Endodermal cell (in vitro differentiated cells): ENCODE measurements at regions not wholly inside any gene's neighbourhood (a gene's known extent, or its start where the extent isn't known, plus 50 kb on each side); places are given as distances from the start of the nearest gene placed in this dataset.

Experiments
- DNase-seq: peaks from one replicate; pipeline ENCODE4 v3.0.0-alpha.2; 2017
- H3K27ac ChIP-seq: 2 replicates; pipeline ENCODE4 v1.5.1; 2013; ENCODE audit warnings: mild to moderate bottlenecking, low read depth, low read length, moderate library complexity
- H3K27me3 ChIP-seq: 2 replicates; pipeline ENCODE4 v1.6.1; 2013; ENCODE audit warnings: mild to moderate bottlenecking, low read length, moderate library complexity; ENCODE audit not compliant: insufficient read depth, control insufficient read depth, poor library complexity, severe bottlenecking
- H3K36me3 ChIP-seq: 2 replicates; pipeline ENCODE4 v1.7.0; 2013; ENCODE audit warnings: mild to moderate bottlenecking, low read length, moderate library complexity; ENCODE audit not compliant: control insufficient read depth, insufficient read depth
- H3K4me1 ChIP-seq: one replicate; pipeline ENCODE4 v1.7.0; 2013; ENCODE audit warnings: low read length; ENCODE audit not compliant: control insufficient read depth, insufficient read depth
- H3K4me3 ChIP-seq: 2 replicates; pipeline ENCODE4 v1.5.1; 2013; ENCODE audit warnings: mild to moderate bottlenecking, low read length, moderate library complexity
- H3K9ac ChIP-seq: 2 replicates; pipeline ENCODE4 v1.6.1; 2013; ENCODE audit warnings: mild to moderate bottlenecking, low read length, moderate library complexity; ENCODE audit not compliant: poor library complexity, severe bottlenecking; ENCODE audit errors: extremely low read depth
- H3K9me3 ChIP-seq: 2 replicates; pipeline ENCODE4 v1.6.1; 2013; ENCODE audit warnings: mild to moderate bottlenecking, low read length, moderate library complexity; ENCODE audit not compliant: control insufficient read depth
- H3K27ac Mint-ChIP-seq: 2 replicates; pipeline ENCODE4 v1.8.0; 2020; ENCODE audit warnings: mixed read lengths
- H3K27me3 Mint-ChIP-seq: 2 replicates; pipeline ENCODE4 v1.8.0; 2021; ENCODE audit warnings: mild to moderate bottlenecking, mixed read lengths; ENCODE audit not compliant: insufficient read depth
- H3K36me3 Mint-ChIP-seq: 2 replicates; pipeline ENCODE4 v1.8.0; 2020; ENCODE audit warnings: low read depth, mixed read lengths
- H3K4me1 Mint-ChIP-seq: 2 replicates; pipeline ENCODE4 v1.8.0; 2020; ENCODE audit warnings: mixed read lengths
- H3K4me3 Mint-ChIP-seq: 2 replicates; pipeline ENCODE4 v1.8.0; 2020; ENCODE audit warnings: mild to moderate bottlenecking, moderate library complexity, mixed read lengths
- H3K9me3 Mint-ChIP-seq: 2 replicates; pipeline ENCODE4 v1.8.0; 2020; ENCODE audit warnings: mild to moderate bottlenecking, mixed read lengths
- WGBS, 2 experiments: methylation state at CpG; one replicate each; pipeline versions ENCODE4 v1.1.5 to v1.1.7; 2013; ENCODE audit warnings: missing lambda C conversion rate in 2 of 2, mixed read lengths in 1 of 2; ENCODE audit not compliant: insufficient coverage in 1 of 2, insufficient read length in 1 of 2; 5-methylcytosine and 5-hydroxymethylcytosine counted together
- TF ChIP-seq, protein P1 (sequence below): fragments of 200-600 bp; sonication (generic); conservative IDR thresholded peaks from 2 replicates; pipeline ENCODE4 v1.5.0; 2021; ENCODE audit warnings: antibody characterized with exemption, mild to moderate bottlenecking

DNA sequence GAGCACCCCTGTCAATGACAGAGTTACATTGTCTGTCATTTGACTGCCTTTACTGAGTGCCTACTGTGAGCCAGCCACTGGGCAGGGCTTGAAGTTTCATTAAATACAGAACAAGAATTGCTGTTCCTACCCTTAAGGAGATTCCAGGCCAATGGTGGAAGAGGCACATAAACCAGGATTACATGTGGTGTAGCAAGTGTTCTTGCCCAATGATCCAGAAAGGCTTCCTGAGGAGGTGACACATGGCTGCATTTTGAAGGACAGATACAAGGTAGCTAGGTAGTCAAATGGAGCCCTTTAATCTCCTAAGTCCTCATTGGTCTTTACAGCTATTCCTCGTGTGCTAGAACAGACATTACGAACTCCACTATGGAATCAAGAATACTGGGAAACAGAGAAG lies 312.7 kb downstream of the ETAA1 start:
- no peaks in the 10 kb centered on the region for H3K9me3 Mint-ChIP-seq
- H3K9me3 ChIP-seq: no peaks in the 10 kb centered on the region
- no peaks in the 10 kb centered on the region for H3K36me3 ChIP-seq
- no peak for DNase-seq
- peaks cover 7% of the 10 kb centered on the region for H3K27me3 Mint-ChIP-seq
- H3K4me3 Mint-ChIP-seq: no peak overlapping the region
- TF ChIP-seq, protein P1, sequence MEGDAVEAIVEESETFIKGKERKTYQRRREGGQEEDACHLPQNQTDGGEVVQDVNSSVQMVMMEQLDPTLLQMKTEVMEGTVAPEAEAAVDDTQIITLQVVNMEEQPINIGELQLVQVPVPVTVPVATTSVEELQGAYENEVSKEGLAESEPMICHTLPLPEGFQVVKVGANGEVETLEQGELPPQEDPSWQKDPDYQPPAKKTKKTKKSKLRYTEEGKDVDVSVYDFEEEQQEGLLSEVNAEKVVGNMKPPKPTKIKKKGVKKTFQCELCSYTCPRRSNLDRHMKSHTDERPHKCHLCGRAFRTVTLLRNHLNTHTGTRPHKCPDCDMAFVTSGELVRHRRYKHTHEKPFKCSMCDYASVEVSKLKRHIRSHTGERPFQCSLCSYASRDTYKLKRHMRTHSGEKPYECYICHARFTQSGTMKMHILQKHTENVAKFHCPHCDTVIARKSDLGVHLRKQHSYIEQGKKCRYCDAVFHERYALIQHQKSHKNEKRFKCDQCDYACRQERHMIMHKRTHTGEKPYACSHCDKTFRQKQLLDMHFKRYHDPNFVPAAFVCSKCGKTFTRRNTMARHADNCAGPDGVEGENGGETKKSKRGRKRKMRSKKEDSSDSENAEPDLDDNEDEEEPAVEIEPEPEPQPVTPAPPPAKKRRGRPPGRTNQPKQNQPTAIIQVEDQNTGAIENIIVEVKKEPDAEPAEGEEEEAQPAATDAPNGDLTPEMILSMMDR: no peak
- H3K4me1 Mint-ChIP-seq: no peaks in the 10 kb centered on the region
- no peaks in the 10 kb centered on the region for H3K4me1 ChIP-seq
- no peaks in the 10 kb centered on the region for H3K27me3 ChIP-seq
- WGBS, 2 experiments: 86 to 90% methylated on average over 1 to 2 of the region's 2 CpGs
- H3K27ac ChIP-seq: no peak overlapping the region
- H3K36me3 Mint-ChIP-seq: no peaks in the 10 kb centered on the region
- no peak overlapping the region for H3K4me3 ChIP-seq
- H3K9ac ChIP-seq: no peak overlapping the region
- no peak overlapping the region for H3K27ac Mint-ChIP-seq

GRCh38 chr2:67712484-67712883 lies 315.4 kb downstream of the ETAA1 start:
- Mint-ChIP-seq H3K27me3 (peaks cover 6% of the 10 kb centered on the region), H3K4me3 (no peak overlapping the region), H3K36me3 (no peaks in the 10 kb centered on the region), H3K27ac (no peak overlapping the region), H3K9me3 (no peaks in the 10 kb centered on the region), H3K4me1 (no peaks in the 10 kb centered on the region)
- Histone ChIP-seq H3K4me1 (no peaks in the 10 kb centered on the region), H3K9me3 (no peaks in the 10 kb centered on the region), H3K27ac (no peak overlapping the region), H3K27me3 (no peaks in the 10 kb centered on the region), H3K4me3 (no peak overlapping the region), H3K36me3 (no peaks in the 10 kb centered on the region), H3K9ac (no peak overlapping the region)
- 92 to 94% methylated on average over 10 to 12 of the region's 12 CpGs for WGBS, 2 experiments
- TF ChIP-seq, protein P1: no peak
- no peak for DNase-seq

DNA sequence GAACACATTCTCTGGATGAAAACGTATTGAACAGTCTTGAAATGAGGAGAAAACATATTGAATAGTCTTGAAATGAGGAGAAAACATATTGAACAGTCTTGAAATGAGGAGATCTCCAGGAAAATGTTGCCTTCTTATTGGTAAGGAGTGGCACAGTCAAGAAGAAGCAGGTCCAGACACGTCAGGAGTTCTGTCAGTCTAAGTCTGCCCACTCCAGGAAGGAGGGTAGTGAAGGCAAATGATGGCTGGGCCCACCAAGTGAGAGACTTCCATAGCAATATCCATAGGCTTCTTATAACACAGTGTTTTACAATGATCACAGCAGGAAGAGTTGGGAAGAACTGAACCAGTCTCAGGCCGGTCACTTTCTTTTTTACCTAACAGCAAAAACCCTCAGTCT lies 316.2 kb downstream of the ETAA1 start:
- Mint-ChIP-seq H3K9me3 (no peaks in the 10 kb centered on the region), H3K27me3 (peaks cover 8% of the 10 kb centered on the region), H3K4me3 (no peak overlapping the region), H3K27ac (no peak overlapping the region), H3K4me1 (peaks cover 5% of the 10 kb centered on the region), H3K36me3 (no peaks in the 10 kb centered on the region)
- no peak overlapping the region for H3K9ac ChIP-seq
- no peaks in the 10 kb centered on the region for H3K27me3 ChIP-seq
- 86% methylated on average over 3 of the region's 3 CpGs for WGBS, 2 experiments
- no peaks in the 10 kb centered on the region for H3K9me3 ChIP-seq
- H3K36me3 ChIP-seq: no peaks in the 10 kb centered on the region
- no peak overlapping the region for H3K4me3 ChIP-seq
- no peak for DNase-seq
- H3K27ac ChIP-seq: no peak overlapping the region
- TF ChIP-seq, protein P1: no peak
- H3K4me1 ChIP-seq: peaks cover 4% of the 10 kb centered on the region
